ENCODE measurements at regions not wholly inside any gene's neighbourhood (a gene's known extent, or its start where the extent isn't known, plus 50 kb on each side); places are given as distances from the start of the nearest gene placed in this dataset.

- no peaks in the 10 kb centered on the region for H3K4me1 ChIP-seq (ENCODE audit: insufficient read depth)
- no peak for TF ChIP-seq POLR2A (IDR thresholded peaks at IDR 0.05)
- TF ChIP-seq CTCF (IDR thresholded peaks at IDR 0.05), result no peak
- no peak for TF ChIP-seq EP300 (IDR thresholded peaks at IDR 0.05)
- H3K9me3 ChIP-seq, result no peaks in the 10 kb centered on the region
- 90 to 93% (median 90%) methylated on average over 10 of the region's 10 CpGs for WGBS, 3 donors
- H3K36me3 ChIP-seq, result no peaks in the 10 kb centered on the region
- no peaks in the 10 kb centered on the region for H3K27me3 ChIP-seq
- DNase-seq, result no peak
- intact Hi-C loops (cut with DNase I), result no loop called here
- H3K27ac ChIP-seq, result no peak overlapping the region
- no peak overlapping the region for H3K4me3 ChIP-seq
These were observed 85.2 kb upstream of the PRR23E start for GRCh38 chr3:127107491-127108375.

GRCh38 chr3:127108796-127109195, 84.1 kb upstream of the PRR23E start:
- intact Hi-C loops (cut with DNase I), result no loop called here
- 75 to 100% (median 93%) methylated on average over 1 of the region's 1 CpG for WGBS, 3 donors
- H3K27me3 ChIP-seq, result no peaks in the 10 kb centered on the region
- no peak for TF ChIP-seq CTCF (IDR thresholded peaks at IDR 0.05)
- no peak for TF ChIP-seq POLR2A (IDR thresholded peaks at IDR 0.05)
- no peak for TF ChIP-seq EP300 (IDR thresholded peaks at IDR 0.05)
- no peaks in the 10 kb centered on the region for H3K9me3 ChIP-seq
- H3K36me3 ChIP-seq, result no peaks in the 10 kb centered on the region
- DNase-seq, result no peak
- H3K4me3 ChIP-seq, result no peak overlapping the region
- H3K27ac ChIP-seq, result no peak overlapping the region
- H3K4me1 ChIP-seq (ENCODE audit: insufficient read depth), result no peaks in the 10 kb centered on the region

GRCh38 chr3:127110982-127111693, 81.8 kb upstream of the PRR23E start:
- TF ChIP-seq EP300 (IDR thresholded peaks at IDR 0.05) (no peak), POLR2A (IDR thresholded peaks at IDR 0.05) (no peak), CTCF (IDR thresholded peaks at IDR 0.05) (no peak)
- DNase-seq, result no peak
- intact Hi-C loops (cut with DNase I), result no loop called here
- H3K9me3 ChIP-seq, result no peaks in the 10 kb centered on the region
- H3K27me3 ChIP-seq, result no peaks in the 10 kb centered on the region
- H3K36me3 ChIP-seq, result no peaks in the 10 kb centered on the region
- 54 to 59% (median 59%) methylated on average over 3 of the region's 3 CpGs for WGBS, 3 donors
- no peak overlapping the region for H3K4me3 ChIP-seq
- H3K27ac ChIP-seq, result no peak overlapping the region
- H3K4me1 ChIP-seq (ENCODE audit: insufficient read depth), result no peaks in the 10 kb centered on the region

GRCh38 chr3:127112796-127113570, 79.9 kb upstream of the PRR23E start:
- no peak for DNase-seq
- no peaks in the 10 kb centered on the region for H3K27me3 ChIP-seq
- H3K36me3 ChIP-seq, result no peaks in the 10 kb centered on the region
- H3K4me3 ChIP-seq, result no peak overlapping the region
- TF ChIP-seq CTCF (IDR thresholded peaks at IDR 0.05) (no peak), EP300 (IDR thresholded peaks at IDR 0.05) (no peak), POLR2A (IDR thresholded peaks at IDR 0.05) (no peak)
- H3K27ac ChIP-seq, result no peak overlapping the region
- H3K9me3 ChIP-seq, result no peaks in the 10 kb centered on the region
- 49 to 63% (median 57%) methylated on average over 5 of the region's 5 CpGs for WGBS, 3 donors
- no peaks in the 10 kb centered on the region for H3K4me1 ChIP-seq (ENCODE audit: insufficient read depth)
- intact Hi-C loops (cut with DNase I), result no loop called here

Data from ovary (tissue), 7 donors.